Mammary epithelial cell (primary cell): ENCODE measurements at regions not wholly inside any gene's neighbourhood (a gene's known extent, or its start where the extent isn't known, plus 50 kb on each side); places are given as distances from the start of the nearest gene placed in this dataset.

ENCODE experiments used
- EZH2 ChIP-seq: IDR thresholded peaks from 2 replicates; pipeline ENCODE4 v1.6.1; 2012; ENCODE audit warnings: low read length, inconsistent platforms, borderline replicate concordance
- TF ChIP-seq, protein P1 (sequence below), 2 donors: IDR thresholded peaks in 1 of 2; conservative IDR thresholded peaks in 1 of 2; 2 replicates each; pipeline ENCODE4 v1.5.1; 2011 to 2012; ENCODE audit warnings: inconsistent platforms in 2 of 2, low read length in 2 of 2, mild to moderate bottlenecking in 2 of 2, control low read depth in 1 of 2, low read depth in 1 of 2; ENCODE audit not compliant: insufficient read depth in 1 of 2; ENCODE audit errors: extremely low read depth in 1 of 2

DNA sequence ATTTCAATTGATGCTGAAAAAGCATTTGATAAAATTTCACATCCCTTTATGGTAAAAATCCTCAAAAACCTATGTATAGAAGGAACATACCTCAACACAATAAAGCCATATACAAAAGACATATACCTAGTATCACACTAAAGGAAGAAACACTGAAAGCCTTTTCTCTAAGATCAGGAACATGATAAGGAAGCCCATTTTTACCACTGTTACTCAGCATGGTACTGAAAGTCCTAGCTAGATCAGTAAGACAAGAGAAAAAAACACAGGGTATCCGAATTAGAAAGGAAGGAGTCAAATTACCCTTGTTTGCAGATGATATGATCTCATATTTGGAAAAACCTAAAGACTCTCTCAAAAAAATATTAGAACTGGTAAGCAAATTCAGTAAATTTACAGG is 350.2 kb upstream of the PDE4D start:
- TF ChIP-seq, protein P1, sequence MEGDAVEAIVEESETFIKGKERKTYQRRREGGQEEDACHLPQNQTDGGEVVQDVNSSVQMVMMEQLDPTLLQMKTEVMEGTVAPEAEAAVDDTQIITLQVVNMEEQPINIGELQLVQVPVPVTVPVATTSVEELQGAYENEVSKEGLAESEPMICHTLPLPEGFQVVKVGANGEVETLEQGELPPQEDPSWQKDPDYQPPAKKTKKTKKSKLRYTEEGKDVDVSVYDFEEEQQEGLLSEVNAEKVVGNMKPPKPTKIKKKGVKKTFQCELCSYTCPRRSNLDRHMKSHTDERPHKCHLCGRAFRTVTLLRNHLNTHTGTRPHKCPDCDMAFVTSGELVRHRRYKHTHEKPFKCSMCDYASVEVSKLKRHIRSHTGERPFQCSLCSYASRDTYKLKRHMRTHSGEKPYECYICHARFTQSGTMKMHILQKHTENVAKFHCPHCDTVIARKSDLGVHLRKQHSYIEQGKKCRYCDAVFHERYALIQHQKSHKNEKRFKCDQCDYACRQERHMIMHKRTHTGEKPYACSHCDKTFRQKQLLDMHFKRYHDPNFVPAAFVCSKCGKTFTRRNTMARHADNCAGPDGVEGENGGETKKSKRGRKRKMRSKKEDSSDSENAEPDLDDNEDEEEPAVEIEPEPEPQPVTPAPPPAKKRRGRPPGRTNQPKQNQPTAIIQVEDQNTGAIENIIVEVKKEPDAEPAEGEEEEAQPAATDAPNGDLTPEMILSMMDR (conservative IDR thresholded peaks at IDR 0.05 in 1 of 2, IDR thresholded peaks at IDR 0.05 in 1 of 2; ENCODE audit: extremely low read depth in 1 of 2, insufficient read depth in 1 of 2, low read depth in 1 of 2, low read length in 2 of 2) = no peak
- no peak for TF ChIP-seq EZH2
